ENCODE measurements at regions not wholly inside any gene's neighbourhood (a gene's known extent, or its start where the extent isn't known, plus 50 kb on each side); places are given as distances from the start of the nearest gene placed in this dataset.

DNA sequence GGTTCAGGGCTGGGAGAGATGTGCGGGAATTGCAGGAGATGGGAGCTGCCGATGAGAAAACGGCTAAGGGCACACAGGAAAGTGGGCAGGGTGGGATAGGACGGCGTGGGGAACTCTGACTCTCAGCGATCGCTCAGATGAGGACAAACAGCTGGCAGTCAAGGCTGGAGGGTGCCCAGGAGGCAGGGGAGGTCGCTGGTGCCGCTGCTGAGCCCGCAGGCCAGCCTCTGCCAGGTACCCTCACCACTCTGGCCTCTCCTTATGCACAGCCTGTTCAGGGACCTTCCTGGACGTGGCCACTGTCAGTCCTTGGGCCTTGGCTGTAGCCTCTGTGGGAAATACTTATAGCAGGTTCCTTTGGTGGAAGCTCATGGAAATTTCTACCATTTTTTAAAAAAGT, 308.6 kb downstream of the TEX29 start:
- Histone ChIP-seq H3K9ac (ENCODE audit: low read length) (no peak overlapping the region), H3K9me3 (ENCODE audit: insufficient read depth, low read depth, low read length) (no peaks in the 10 kb centered on the region), H3K27ac (ENCODE audit: low read depth, low read length) (no peak overlapping the region), H4K20me1 (ENCODE audit: insufficient read depth, low read length) (no peaks in the 10 kb centered on the region), H3K36me3 (ENCODE audit: insufficient read depth, low read length) (no peaks in the 10 kb centered on the region), H3K4me2 (ENCODE audit: low read length) (no peak overlapping the region), H3K4me3 (ENCODE audit: insufficient read depth, low read depth, low read length) (no peak overlapping the region), H3K4me1 (ENCODE audit: insufficient read depth, low read length) (no peaks in the 10 kb centered on the region), H3K79me2 (ENCODE audit: insufficient read depth, low read length) (no peaks in the 10 kb centered on the region), H3K27me3 (ENCODE audit: insufficient read depth, low read length) (no peaks in the 10 kb centered on the region), H2AFZ (ENCODE audit: low read depth, low read length) (no peak overlapping the region)
- Mint-ChIP-seq H3K9me3 (ENCODE audit: unreplicated experiment) (no peaks in the 10 kb centered on the region), H3K36me3 (ENCODE audit: low read depth, unreplicated experiment) (no peaks in the 10 kb centered on the region), H3K27me3 (ENCODE audit: low read depth, unreplicated experiment) (peaks cover 54% of the 10 kb centered on the region), H3K4me3 (ENCODE audit: unreplicated experiment) (no peak overlapping the region), H3K4me1 (ENCODE audit: low read depth, unreplicated experiment) (no peaks in the 10 kb centered on the region), H3K27ac (ENCODE audit: unreplicated experiment) (no peak overlapping the region)
- FAIRE-seq (no peak), DNase-seq (ENCODE audit: low read depth) (no peak)
- TF ChIP-seq, protein P1, sequence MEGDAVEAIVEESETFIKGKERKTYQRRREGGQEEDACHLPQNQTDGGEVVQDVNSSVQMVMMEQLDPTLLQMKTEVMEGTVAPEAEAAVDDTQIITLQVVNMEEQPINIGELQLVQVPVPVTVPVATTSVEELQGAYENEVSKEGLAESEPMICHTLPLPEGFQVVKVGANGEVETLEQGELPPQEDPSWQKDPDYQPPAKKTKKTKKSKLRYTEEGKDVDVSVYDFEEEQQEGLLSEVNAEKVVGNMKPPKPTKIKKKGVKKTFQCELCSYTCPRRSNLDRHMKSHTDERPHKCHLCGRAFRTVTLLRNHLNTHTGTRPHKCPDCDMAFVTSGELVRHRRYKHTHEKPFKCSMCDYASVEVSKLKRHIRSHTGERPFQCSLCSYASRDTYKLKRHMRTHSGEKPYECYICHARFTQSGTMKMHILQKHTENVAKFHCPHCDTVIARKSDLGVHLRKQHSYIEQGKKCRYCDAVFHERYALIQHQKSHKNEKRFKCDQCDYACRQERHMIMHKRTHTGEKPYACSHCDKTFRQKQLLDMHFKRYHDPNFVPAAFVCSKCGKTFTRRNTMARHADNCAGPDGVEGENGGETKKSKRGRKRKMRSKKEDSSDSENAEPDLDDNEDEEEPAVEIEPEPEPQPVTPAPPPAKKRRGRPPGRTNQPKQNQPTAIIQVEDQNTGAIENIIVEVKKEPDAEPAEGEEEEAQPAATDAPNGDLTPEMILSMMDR (IDR thresholded peaks at IDR 0.05; ENCODE audit: insufficient read depth, low read depth, low read length): no peak
- TF ChIP-seq EZH2 (IDR thresholded peaks at IDR 0.05; ENCODE audit: insufficient read depth, low read length): no peak

DNA sequence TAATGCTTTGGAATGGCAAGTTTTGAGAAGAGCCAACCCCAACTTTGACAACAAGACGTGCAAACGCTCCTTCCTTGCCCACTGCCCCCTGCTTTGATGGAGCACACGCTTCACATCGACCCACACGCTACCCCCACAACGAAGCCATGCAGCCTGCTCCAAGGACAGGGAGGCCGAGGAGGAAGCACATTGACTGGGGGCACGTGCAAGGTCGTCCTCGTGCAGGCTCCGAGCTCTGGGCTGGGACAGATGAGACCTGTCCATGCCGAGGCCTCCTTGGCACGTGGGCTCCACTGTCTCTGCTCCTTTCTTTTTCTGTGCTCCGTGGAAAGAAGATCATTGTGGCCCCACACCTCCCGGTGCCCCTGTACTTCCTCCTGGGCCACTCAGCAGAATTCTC, 309.0 kb downstream of the TEX29 start:
- Mint-ChIP-seq H3K4me1 (ENCODE audit: low read depth, unreplicated experiment) (no peaks in the 10 kb centered on the region), H3K36me3 (ENCODE audit: low read depth, unreplicated experiment) (no peaks in the 10 kb centered on the region), H3K9me3 (ENCODE audit: unreplicated experiment) (no peaks in the 10 kb centered on the region), H3K27me3 (ENCODE audit: low read depth, unreplicated experiment) (peaks cover 50% of the 10 kb centered on the region), H3K4me3 (ENCODE audit: unreplicated experiment) (no peak overlapping the region), H3K27ac (ENCODE audit: unreplicated experiment) (no peak overlapping the region)
- DNase-seq (ENCODE audit: low read depth) (no peak), FAIRE-seq (no peak)
- H3K36me3 ChIP-seq (ENCODE audit: insufficient read depth, low read length): no peaks in the 10 kb centered on the region
- no peaks in the 10 kb centered on the region for H3K27me3 ChIP-seq (ENCODE audit: insufficient read depth, low read length)
- H4K20me1 ChIP-seq (ENCODE audit: insufficient read depth, low read length): no peaks in the 10 kb centered on the region
- no peak overlapping the region for H2AFZ ChIP-seq (ENCODE audit: low read depth, low read length)
- TF ChIP-seq, protein P1 (IDR thresholded peaks at IDR 0.05; ENCODE audit: insufficient read depth, low read depth, low read length): no peak
- TF ChIP-seq EZH2 (IDR thresholded peaks at IDR 0.05; ENCODE audit: insufficient read depth, low read length): no peak
- no peaks in the 10 kb centered on the region for H3K79me2 ChIP-seq (ENCODE audit: insufficient read depth, low read length)
- no peaks in the 10 kb centered on the region for H3K4me1 ChIP-seq (ENCODE audit: insufficient read depth, low read length)
- no peak overlapping the region for H3K4me3 ChIP-seq (ENCODE audit: insufficient read depth, low read depth, low read length)
- no peak overlapping the region for H3K9ac ChIP-seq (ENCODE audit: low read length)
- H3K4me2 ChIP-seq (ENCODE audit: low read length): no peak overlapping the region
- H3K9me3 ChIP-seq (ENCODE audit: insufficient read depth, low read depth, low read length): no peaks in the 10 kb centered on the region
- H3K27ac ChIP-seq (ENCODE audit: low read depth, low read length): no peak overlapping the region

DNA sequence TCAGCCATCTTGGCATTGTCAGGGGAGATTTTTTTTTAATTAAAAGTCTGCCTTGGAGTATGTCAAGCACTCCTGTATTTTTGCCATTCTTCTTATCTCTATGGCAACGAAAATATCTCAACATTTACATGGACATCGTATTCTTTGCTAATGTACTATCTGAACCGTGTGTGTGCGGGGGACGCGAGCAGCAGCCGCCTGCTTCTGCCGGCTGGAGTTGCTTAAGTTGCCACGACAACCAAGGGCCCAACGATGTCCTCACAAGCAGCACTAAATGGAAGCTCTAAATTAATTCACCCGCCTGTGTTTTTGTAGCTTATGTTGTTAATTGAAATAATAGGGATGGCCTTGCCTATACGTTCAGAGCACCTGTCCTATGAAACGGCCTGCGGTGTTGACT, 309.5 kb downstream of the TEX29 start:
- no peaks in the 10 kb centered on the region for H4K20me1 ChIP-seq (ENCODE audit: insufficient read depth, low read length)
- no peak overlapping the region for H3K4me3 ChIP-seq (ENCODE audit: insufficient read depth, low read depth, low read length)
- no peak overlapping the region for H2AFZ ChIP-seq (ENCODE audit: low read depth, low read length)
- no peaks in the 10 kb centered on the region for H3K79me2 ChIP-seq (ENCODE audit: insufficient read depth, low read length)
- no peak overlapping the region for H3K4me2 ChIP-seq (ENCODE audit: low read length)
- no peaks in the 10 kb centered on the region for H3K9me3 ChIP-seq (ENCODE audit: insufficient read depth, low read depth, low read length)
- TF ChIP-seq, protein P1 (IDR thresholded peaks at IDR 0.05; ENCODE audit: insufficient read depth, low read depth, low read length): no peak
- TF ChIP-seq EZH2 (IDR thresholded peaks at IDR 0.05; ENCODE audit: insufficient read depth, low read length): no peak
- H3K9ac ChIP-seq (ENCODE audit: low read length): no peak overlapping the region
- Mint-ChIP-seq H3K27ac (ENCODE audit: unreplicated experiment) (no peak overlapping the region), H3K4me3 (ENCODE audit: unreplicated experiment) (no peak overlapping the region), H3K9me3 (ENCODE audit: unreplicated experiment) (no peaks in the 10 kb centered on the region), H3K27me3 (ENCODE audit: low read depth, unreplicated experiment) (peaks cover 53% of the 10 kb centered on the region), H3K4me1 (ENCODE audit: low read depth, unreplicated experiment) (no peaks in the 10 kb centered on the region), H3K36me3 (ENCODE audit: low read depth, unreplicated experiment) (no peaks in the 10 kb centered on the region)
- H3K36me3 ChIP-seq (ENCODE audit: insufficient read depth, low read length): no peaks in the 10 kb centered on the region
- H3K4me1 ChIP-seq (ENCODE audit: insufficient read depth, low read length): no peaks in the 10 kb centered on the region
- FAIRE-seq (no peak), DNase-seq (ENCODE audit: low read depth) (no peak)
- no peak overlapping the region for H3K27ac ChIP-seq (ENCODE audit: low read depth, low read length)
- no peaks in the 10 kb centered on the region for H3K27me3 ChIP-seq (ENCODE audit: insufficient read depth, low read length)
